Keratinocyte (primary cell): ENCODE measurements at regions not wholly inside any gene's neighbourhood (a gene's known extent, or its start where the extent isn't known, plus 50 kb on each side); places are given as distances from the start of the nearest gene placed in this dataset.

ENCODE experiments used
- CTCF ChIP-seq, 3 experiments: IDR thresholded peaks in 1 of 3; conservative IDR thresholded peaks in 1 of 3; optimal IDR thresholded peaks in 1 of 3; 2 replicates in 2 of 3; 3 replicates in 1 of 3; pipeline versions ENCODE3 to v1.5.1; 2011; ENCODE audit warnings: low read length in 3 of 3, mild to moderate bottlenecking in 3 of 3, moderate library complexity in 2 of 3, control low read depth in 1 of 3, inconsistent platforms in 1 of 3; ENCODE audit not compliant: insufficient read depth in 2 of 3; ENCODE audit errors: extremely low read depth in 1 of 3
- EZH2 ChIP-seq: IDR thresholded peaks from one replicate; pipeline ENCODE4 v1.6.1; 2012; ENCODE audit warnings: inconsistent platforms, mild to moderate bottlenecking, low read length, moderate library complexity

- TF ChIP-seq CTCF (optimal IDR thresholded peaks at IDR 0.05 in 1 of 3, IDR thresholded peaks at IDR 0.05 in 1 of 3, conservative IDR thresholded peaks at IDR 0.05 in 1 of 3; ENCODE audit: extremely low read depth in 1 of 3, insufficient read depth in 2 of 3, low read length in 3 of 3) (no peak), EZH2 (no peak)
Observed at GRCh38 chr7:84479059-84479458, 284.5 kb upstream of the SEMA3A start.
